ENCODE measurements at regions not wholly inside any gene's neighbourhood (a gene's known extent, or its start where the extent isn't known, plus 50 kb on each side); places are given as distances from the start of the nearest gene placed in this dataset.
A peak's percentile ranks its signal among the peaks of the same experiment; 100 is the strongest.
"Not testable (repeated sequence)": the region's sequence is repeated elsewhere in the genome, so short reads cannot be mapped to it uniquely, and the experiment has no call there.

DNA sequence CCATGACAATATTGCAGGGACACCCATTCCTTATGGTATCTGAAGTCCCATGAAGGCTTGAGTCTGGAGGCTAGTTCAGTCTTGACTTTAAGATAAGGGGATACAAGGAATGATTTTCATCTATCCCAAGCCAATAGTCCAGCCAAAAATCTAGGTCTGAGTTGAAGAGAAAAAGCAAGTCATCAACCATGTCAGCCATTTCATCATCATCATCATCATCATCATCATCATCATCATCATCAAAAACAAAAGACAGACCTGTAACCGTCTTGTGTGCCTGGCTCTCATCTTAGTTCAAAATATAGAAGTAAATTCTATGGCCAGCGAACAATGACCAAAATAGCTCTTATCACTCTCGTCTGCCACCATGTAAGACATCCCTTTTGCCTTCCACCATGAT lies 59.5 kb upstream of the FAM90A26 start:
- H3K9me3 ChIP-seq (ENCODE audit: insufficient read depth, low read length); H3K36me3 ChIP-seq (ENCODE audit: insufficient read depth, insufficient read length, low read length); H3K9ac ChIP-seq (ENCODE audit: insufficient read length, low read depth); H3K4me3 ChIP-seq (ENCODE audit: insufficient read length, low read depth); H3K27me3 ChIP-seq (ENCODE audit: insufficient read depth, insufficient read length); H3K4me1 ChIP-seq (ENCODE audit: insufficient read depth, insufficient read length); DNase-seq (ENCODE audit: low read depth, low spot score): not testable (repeated sequence)

DNA sequence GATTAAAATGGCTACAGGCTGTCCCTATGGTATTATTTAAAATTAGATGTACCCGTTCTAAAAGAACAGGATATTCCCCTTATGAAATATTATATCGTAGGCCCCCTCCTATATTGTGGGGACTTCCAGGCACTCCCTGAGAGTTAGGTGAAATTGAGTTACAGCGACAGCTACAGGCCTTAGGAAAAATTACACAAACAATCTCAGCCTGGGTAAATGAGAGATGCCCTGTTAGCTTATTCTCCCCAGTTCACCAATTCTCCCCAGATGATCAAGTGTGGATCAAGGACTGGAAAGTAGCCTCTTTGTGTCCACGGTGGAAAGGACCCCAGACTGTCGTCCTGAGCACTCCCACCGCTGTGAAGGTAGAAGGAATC lies 67.1 kb upstream of the FAM90A26 start:
- not testable (repeated sequence) for H3K4me1 ChIP-seq (ENCODE audit: insufficient read depth, insufficient read length); H3K9me3 ChIP-seq (ENCODE audit: insufficient read depth, low read length); H3K27me3 ChIP-seq (ENCODE audit: insufficient read depth, insufficient read length); H3K36me3 ChIP-seq (ENCODE audit: insufficient read depth, insufficient read length, low read length); H3K9ac ChIP-seq (ENCODE audit: insufficient read length, low read depth); DNase-seq (ENCODE audit: low read depth, low spot score); H3K4me3 ChIP-seq (ENCODE audit: insufficient read length, low read depth)

DNA sequence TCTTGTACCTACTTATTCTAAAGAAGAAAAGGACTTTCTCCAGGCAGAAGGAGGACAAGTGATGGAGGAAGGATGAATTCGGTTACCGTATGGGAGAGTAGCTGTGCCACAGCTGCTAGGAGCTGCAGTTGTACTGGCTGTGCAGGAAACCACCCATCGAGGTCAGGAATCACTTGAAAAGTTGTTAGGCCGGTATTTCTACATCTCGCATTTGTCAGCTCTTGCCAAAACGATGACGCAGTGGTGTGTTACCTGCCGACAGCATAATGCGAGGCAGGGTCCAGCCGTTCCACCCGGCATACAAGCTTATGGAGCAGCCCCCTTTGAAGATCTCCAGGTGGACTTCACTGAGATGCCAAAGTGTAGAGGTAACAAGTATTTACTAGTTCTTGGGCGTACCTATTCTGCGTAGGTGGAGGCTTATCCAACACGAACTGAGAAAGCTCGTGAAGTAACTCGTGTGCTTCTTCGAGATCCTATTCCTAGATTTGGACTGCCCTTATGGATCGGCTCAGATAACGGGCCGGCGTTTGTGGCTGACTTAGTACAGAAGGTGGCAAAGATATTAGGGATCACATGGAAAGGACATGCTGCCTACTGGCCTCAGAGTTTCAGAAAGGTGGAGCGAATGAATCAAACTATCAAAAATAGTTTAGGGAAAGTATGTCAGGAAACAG lies 67.6 kb upstream of the FAM90A26 start:
- H3K9me3 ChIP-seq (ENCODE audit: insufficient read depth, low read length); H3K4me3 ChIP-seq (ENCODE audit: insufficient read length, low read depth); DNase-seq (ENCODE audit: low read depth, low spot score); H3K27me3 ChIP-seq (ENCODE audit: insufficient read depth, insufficient read length); H3K9ac ChIP-seq (ENCODE audit: insufficient read length, low read depth); H3K36me3 ChIP-seq (ENCODE audit: insufficient read depth, insufficient read length, low read length); H3K4me1 ChIP-seq (ENCODE audit: insufficient read depth, insufficient read length): not testable (repeated sequence)

DNA sequence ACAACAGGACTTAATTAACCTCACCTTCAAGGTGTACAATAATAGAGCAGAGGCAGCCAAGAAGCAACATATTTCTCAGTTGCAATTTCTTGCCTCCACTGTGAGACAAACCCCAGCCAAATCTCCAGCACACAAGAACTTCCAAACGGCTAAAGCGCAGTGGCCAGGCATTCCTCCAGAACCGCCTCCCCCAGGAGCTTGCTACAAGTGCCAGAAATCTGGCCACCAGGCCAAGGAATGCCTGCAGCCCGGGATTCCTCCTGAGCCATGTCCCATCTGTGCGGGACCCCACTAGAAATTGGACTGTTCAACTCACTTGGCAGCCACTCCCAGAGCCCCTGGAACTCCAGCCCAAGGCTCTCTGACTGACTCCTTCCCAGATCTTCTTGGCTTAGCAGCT lies 73.9 kb upstream of the FAM90A26 start:
- DNase-seq (ENCODE audit: low read depth, low spot score); H3K36me3 ChIP-seq (ENCODE audit: insufficient read depth, insufficient read length, low read length); H3K9ac ChIP-seq (ENCODE audit: insufficient read length, low read depth); H3K27me3 ChIP-seq (ENCODE audit: insufficient read depth, insufficient read length); H3K4me3 ChIP-seq (ENCODE audit: insufficient read length, low read depth); H3K4me1 ChIP-seq (ENCODE audit: insufficient read depth, insufficient read length); H3K9me3 ChIP-seq (ENCODE audit: insufficient read depth, low read length): not testable (repeated sequence)

DNA sequence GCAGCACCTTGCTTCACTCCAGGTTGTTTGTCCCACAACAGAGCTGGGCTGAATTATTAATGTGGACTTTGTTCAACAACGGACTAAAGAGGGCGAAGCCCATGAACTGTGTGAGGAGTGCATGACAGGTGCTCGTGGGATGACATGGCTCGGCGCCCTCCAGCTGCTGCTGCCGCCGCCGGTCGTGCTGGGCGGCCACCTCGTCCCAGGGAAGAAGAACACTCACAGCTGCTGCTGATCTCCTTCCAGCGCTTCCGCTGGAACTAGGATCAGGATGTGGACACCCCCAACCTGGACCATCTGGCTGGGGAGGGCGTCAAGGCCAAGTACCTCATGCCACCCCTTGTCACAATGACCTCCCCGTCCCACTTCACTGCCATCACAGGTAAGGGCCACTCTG lies 91.4 kb upstream of the FAM90A26 start:
- H3K27me3 ChIP-seq (ENCODE audit: insufficient read depth, insufficient read length); DNase-seq (ENCODE audit: low read depth, low spot score): not testable (repeated sequence)

DNA sequence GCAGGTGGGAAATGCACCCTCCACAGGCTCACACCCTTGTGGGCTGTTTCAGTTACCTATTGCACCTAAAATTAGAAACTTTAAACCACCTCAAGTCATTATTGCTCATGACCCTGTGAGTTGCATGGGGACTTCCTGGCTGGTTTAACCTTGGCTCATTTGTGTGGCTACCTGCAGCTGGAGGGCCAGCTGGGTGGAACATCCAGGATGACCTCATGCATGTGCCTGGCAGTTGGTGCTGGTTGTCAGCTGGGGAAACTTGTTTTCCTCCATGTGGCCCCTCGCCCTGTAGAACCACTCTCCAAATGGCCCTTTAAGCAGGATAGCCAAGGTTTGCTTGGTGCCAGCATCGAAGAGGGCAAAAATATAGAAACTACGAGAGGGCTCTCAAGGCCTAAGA lies 93.2 kb upstream of the FAM90A26 start:
- H3K27me3 ChIP-seq (ENCODE audit: insufficient read depth, insufficient read length); DNase-seq (ENCODE audit: low read depth, low spot score); H3K9ac ChIP-seq (ENCODE audit: insufficient read length, low read depth); H3K4me1 ChIP-seq (ENCODE audit: insufficient read depth, insufficient read length); H3K4me3 ChIP-seq (ENCODE audit: insufficient read length, low read depth); H3K36me3 ChIP-seq (ENCODE audit: insufficient read depth, insufficient read length, low read length): not testable (repeated sequence)
- peaks cover 13% of the 10 kb centered on the region; the same call in 1 of the 2 replicates for H3K9me3 ChIP-seq (ENCODE audit: insufficient read depth, low read length)

More for the DNA sequence above, 91.4 kb upstream of the FAM90A26 start:
- H3K9me3 ChIP-seq (ENCODE audit: insufficient read depth, low read length) = peaks cover 13% of the 10 kb centered on the region; the same call in 1 of the 2 replicates
- not testable (repeated sequence) for H3K9ac ChIP-seq (ENCODE audit: insufficient read length, low read depth); H3K4me3 ChIP-seq (ENCODE audit: insufficient read length, low read depth); H3K4me1 ChIP-seq (ENCODE audit: insufficient read depth, insufficient read length); H3K36me3 ChIP-seq (ENCODE audit: insufficient read depth, insufficient read length, low read length)

DNA sequence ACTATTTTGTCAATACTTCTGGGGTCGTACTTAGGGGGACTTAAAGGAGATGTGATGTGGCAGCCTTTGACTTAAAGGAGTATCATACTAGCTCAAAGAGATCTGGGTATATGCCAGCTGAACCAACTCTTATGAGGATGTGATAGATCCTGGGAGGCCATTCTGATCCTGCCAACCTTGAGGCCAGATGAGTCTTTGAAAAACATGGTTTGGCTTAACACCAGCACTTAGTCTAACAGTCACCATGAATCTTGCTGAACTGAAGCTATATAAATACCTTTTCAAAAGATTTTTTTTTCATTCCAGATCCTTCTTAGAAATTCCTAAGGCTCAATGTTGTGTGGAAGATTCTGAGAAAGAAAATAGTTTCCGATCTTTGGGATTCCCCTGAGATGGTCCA lies 93.7 kb upstream of the FAM90A26 start:
- not testable (repeated sequence) for H3K4me3 ChIP-seq (ENCODE audit: insufficient read length, low read depth); H3K36me3 ChIP-seq (ENCODE audit: insufficient read depth, insufficient read length, low read length); H3K27me3 ChIP-seq (ENCODE audit: insufficient read depth, insufficient read length); H3K4me1 ChIP-seq (ENCODE audit: insufficient read depth, insufficient read length); DNase-seq (ENCODE audit: low read depth, low spot score); H3K9ac ChIP-seq (ENCODE audit: insufficient read length, low read depth)
- H3K9me3 ChIP-seq (ENCODE audit: insufficient read depth, low read length) = peaks cover 13% of the 10 kb centered on the region; the same call in 1 of the 2 replicates

DNA sequence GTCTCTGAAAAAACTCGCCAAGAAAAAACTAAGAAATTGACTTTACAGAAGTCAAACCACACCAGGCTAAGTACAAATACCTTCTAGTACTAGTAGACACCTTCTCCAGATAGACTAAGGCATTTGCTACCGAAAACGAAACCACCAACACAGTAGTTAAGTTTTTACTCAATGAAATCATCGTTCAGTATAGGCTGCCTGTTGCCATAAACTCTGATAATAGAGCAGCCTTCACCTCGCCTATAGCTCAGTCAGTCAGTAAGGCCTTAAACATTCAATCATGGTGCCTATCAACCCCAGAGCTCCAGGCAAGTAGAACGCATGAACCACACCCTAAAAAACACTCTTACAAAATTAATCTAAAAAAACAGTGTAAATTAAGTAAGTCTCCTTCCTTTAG lies 96.8 kb upstream of the FAM90A26 start:
- not testable (repeated sequence) for DNase-seq (ENCODE audit: low read depth, low spot score); H3K4me3 ChIP-seq (ENCODE audit: insufficient read length, low read depth); H3K4me1 ChIP-seq (ENCODE audit: insufficient read depth, insufficient read length); H3K9me3 ChIP-seq (ENCODE audit: insufficient read depth, low read length); H3K9ac ChIP-seq (ENCODE audit: insufficient read length, low read depth); H3K27me3 ChIP-seq (ENCODE audit: insufficient read depth, insufficient read length); H3K36me3 ChIP-seq (ENCODE audit: insufficient read depth, insufficient read length, low read length)

DNA sequence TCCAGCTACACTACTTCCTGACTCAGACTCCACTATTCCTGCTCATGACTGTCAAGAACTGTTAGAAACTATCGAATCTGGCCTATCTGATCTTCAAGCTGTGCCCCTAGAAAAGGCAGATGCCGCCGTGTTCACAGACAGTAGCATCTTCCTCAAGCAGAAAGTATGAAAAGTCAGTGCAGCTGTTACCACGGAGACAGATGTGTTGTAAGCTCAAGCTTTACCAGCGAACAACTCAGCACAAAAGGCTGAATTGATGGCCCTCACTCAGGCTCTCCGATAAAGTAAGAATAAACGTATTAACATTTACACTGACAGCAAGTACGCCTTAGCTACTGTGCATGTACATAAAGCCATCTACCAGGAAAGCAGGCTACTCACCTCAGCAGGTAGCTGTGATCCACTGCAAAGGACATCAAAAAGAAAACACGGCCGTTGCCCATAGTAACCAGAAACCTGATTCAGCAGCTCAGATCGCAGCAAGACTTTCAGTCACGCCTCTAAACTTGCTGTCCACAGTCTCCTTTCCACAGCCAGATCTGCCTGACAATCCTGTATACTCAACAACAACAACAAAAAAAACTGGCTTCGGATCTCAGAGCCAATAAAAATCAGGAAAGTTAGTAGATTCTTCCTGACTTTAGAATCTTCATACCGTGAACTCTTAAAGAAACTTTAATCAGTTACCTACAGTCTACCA lies 97.5 kb upstream of the FAM90A26 start:
- H3K27me3 ChIP-seq (ENCODE audit: insufficient read depth, insufficient read length); H3K36me3 ChIP-seq (ENCODE audit: insufficient read depth, insufficient read length, low read length); H3K9me3 ChIP-seq (ENCODE audit: insufficient read depth, low read length); DNase-seq (ENCODE audit: low read depth, low spot score); H3K4me3 ChIP-seq (ENCODE audit: insufficient read length, low read depth); H3K9ac ChIP-seq (ENCODE audit: insufficient read length, low read depth); H3K4me1 ChIP-seq (ENCODE audit: insufficient read depth, insufficient read length): not testable (repeated sequence)

DNA sequence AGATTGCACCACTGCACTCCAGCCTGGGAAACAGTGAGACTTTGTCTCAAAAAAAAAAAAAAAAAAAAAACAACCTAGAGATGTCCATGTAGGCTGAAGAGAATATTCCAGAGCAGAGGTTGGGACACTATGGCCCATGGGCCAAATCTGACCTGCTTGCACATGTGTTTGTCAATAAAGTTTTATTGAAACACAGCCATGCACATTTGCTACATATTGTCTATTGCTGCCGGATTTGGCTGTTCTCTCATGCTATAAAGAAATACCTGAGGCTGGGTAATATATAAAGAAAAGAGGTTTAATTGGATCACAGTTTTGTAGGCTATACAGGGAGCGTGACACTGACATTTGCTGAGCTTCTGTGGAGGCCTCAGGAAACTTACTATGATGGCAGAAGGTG lies 102.3 kb upstream of the FAM90A26 start:
- not testable (repeated sequence) for H3K9ac ChIP-seq (ENCODE audit: insufficient read length, low read depth); H3K4me3 ChIP-seq (ENCODE audit: insufficient read length, low read depth); H3K36me3 ChIP-seq (ENCODE audit: insufficient read depth, insufficient read length, low read length); H3K9me3 ChIP-seq (ENCODE audit: insufficient read depth, low read length); H3K27me3 ChIP-seq (ENCODE audit: insufficient read depth, insufficient read length); H3K4me1 ChIP-seq (ENCODE audit: insufficient read depth, insufficient read length); DNase-seq (ENCODE audit: low read depth, low spot score)

DNA sequence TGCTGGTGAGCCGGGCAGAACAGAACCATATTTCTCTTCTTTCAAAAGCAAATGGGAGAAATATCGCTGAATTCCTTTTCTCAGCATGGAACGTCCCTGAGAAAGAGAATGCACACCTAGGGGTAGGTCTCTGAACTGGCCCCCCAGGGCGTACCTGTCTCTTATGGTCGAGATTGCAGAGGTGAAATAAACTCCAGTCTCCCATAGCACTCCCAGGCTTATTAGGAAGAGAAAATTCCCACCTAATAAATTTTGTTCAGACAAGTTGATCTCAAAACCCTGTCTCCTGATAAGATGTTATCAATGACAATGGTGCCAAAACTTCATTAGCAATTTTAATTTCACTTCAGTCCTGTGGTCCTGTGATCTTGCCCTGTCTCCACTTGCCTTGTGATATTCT lies 106.6 kb upstream of the FAM90A26 start:
- DNase-seq (ENCODE audit: low read depth, low spot score) = peak; percentile 20
- not testable (repeated sequence) for H3K4me3 ChIP-seq (ENCODE audit: insufficient read length, low read depth); H3K36me3 ChIP-seq (ENCODE audit: insufficient read depth, insufficient read length, low read length); H3K9me3 ChIP-seq (ENCODE audit: insufficient read depth, low read length); H3K4me1 ChIP-seq (ENCODE audit: insufficient read depth, insufficient read length); H3K9ac ChIP-seq (ENCODE audit: insufficient read length, low read depth); H3K27me3 ChIP-seq (ENCODE audit: insufficient read depth, insufficient read length)

DNA sequence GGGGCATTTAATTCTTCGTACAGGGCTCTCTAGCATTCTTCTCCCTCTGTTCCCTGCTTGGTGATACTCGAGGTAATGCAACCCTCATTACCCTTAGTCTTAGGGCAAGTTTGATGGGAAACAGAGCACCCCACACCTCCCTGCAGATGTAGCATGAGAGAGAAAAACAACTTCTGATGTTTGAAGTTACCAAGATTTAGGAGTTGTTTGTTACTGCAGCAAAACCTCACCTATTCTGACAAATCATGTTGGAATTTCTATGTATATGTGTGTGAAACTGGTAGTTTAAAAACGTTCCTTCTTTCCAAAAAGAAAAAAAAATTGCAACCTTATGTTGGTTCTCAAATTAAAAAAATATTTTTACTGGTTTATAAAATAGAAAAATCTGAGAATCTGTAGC lies 145.3 kb upstream of the FAM90A26 start:
- not testable (repeated sequence) for H3K27me3 ChIP-seq (ENCODE audit: insufficient read depth, insufficient read length); H3K4me3 ChIP-seq (ENCODE audit: insufficient read length, low read depth); H3K36me3 ChIP-seq (ENCODE audit: insufficient read depth, insufficient read length, low read length); H3K9ac ChIP-seq (ENCODE audit: insufficient read length, low read depth); H3K9me3 ChIP-seq (ENCODE audit: insufficient read depth, low read length); H3K4me1 ChIP-seq (ENCODE audit: insufficient read depth, insufficient read length); DNase-seq (ENCODE audit: low read depth, low spot score)
